Psoas muscle (tissue), 7 donors: ENCODE measurements at regions not wholly inside any gene's neighbourhood (a gene's known extent, or its start where the extent isn't known, plus 50 kb on each side); places are given as distances from the start of the nearest gene placed in this dataset.

Experiments
- ATAC-seq, 4 donors: fragments of 200-7000 bp; cut with Tn5 transposase; one replicate each; pipeline ENCODE4 v1.9.1; 2020; ENCODE audit warnings: moderate library complexity in 3 of 4, mild to moderate bottlenecking in 2 of 4
- DNase-seq, 2 donors: peaks; one replicate each; pipeline ENCODE4 v3.0.0-alpha.2; 2020
- H3K27ac ChIP-seq: fragments of 200-600 bp; one replicate; pipeline ENCODE4 v1.8.0; 2022
- H3K27me3 ChIP-seq, 3 donors: fragments of 200-600 bp in 1 of 3; one replicate each; pipeline versions ENCODE4 v1.6.1 to v1.8.0; 2013 to 2022; ENCODE audit warnings: low read length in 2 of 3, mild to moderate bottlenecking in 2 of 3, moderate library complexity in 1 of 3; ENCODE audit not compliant: insufficient read depth in 3 of 3
- H3K36me3 ChIP-seq, 2 donors: fragments of 200-600 bp in 1 of 2; one replicate each; pipeline versions ENCODE4 v1.6.1 to v1.8.0; 2013 to 2022; ENCODE audit warnings: low read depth in 1 of 2, mild to moderate bottlenecking in 1 of 2, moderate library complexity in 1 of 2; ENCODE audit not compliant: insufficient read depth in 1 of 2
- H3K4me1 ChIP-seq: fragments of 200-600 bp; one replicate; pipeline ENCODE4 v1.8.0; 2022
- H3K4me3 ChIP-seq: fragments of 200-600 bp; one replicate; pipeline ENCODE4 v1.8.0; 2022; ENCODE audit warnings: mild to moderate bottlenecking
- H3K9me3 ChIP-seq: fragments of 200-600 bp; one replicate; pipeline ENCODE4 v1.8.0; 2022
- WGBS, 3 donors: extraction: QIAGEN DNeasy Blood & Tissue Kit; methylation state at CpG; one replicate each; pipeline versions ENCODE4 v1.1.6 to v1.1.7; 2013; 5-methylcytosine and 5-hydroxymethylcytosine counted together
- intact Hi-C, 2 donors: fragments of 100-400 bp; cut with DNase I; formaldehyde crosslinking; loops; one replicate each; pipeline versions ENCODE4 v1.11.0 to v1.14.2; 2022
- TF ChIP-seq, protein P1 (sequence below): fragments of 200-600 bp; IDR thresholded peaks from one replicate; pipeline ENCODE4 v1.8.0; 2022; ENCODE audit warnings: antibody characterized with exemption
- donor health status: healthy with polysubstance abuse.
- donor health status: DM: no; HTN: no; CAD: no; lungs with moderate emphysema.
- donor health status: Bipolar disorder and iron deficiency.
- donor health status: healthy.
- donor health status: DM: yes; HTN: yes; CAD: no.
- donor health status: DM: no; HTN: no; CAD: no.
- donor health status: DM: yes; HTN: yes; CAD: no.

DNA sequence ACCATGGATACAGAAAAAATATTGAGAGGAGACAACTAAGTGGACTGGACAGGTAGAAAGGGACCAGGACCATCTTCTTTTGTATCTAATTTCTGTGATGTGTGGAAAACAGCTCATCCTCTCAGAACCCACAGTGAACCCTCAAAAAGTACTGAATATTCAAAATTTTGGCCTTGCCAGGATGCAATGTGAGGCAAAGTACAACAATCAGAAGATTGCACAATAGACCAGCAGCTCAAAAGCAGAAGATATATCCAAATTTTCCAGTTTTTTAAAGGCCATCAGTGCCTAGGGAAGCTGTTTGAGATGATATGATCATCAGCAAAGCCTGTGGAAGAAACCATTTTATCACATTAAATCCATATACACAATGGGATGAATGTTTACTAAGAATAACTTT is 973.3 kb upstream of the MIR17HG start:
- intact Hi-C loops: no loop called here
- H3K36me3 ChIP-seq: no peaks in the 10 kb centered on the region
- ATAC-seq: no peak
- H3K27me3 ChIP-seq: no peaks in the 10 kb centered on the region
- no peaks in the 10 kb centered on the region for H3K9me3 ChIP-seq
- H3K4me3 ChIP-seq: no peak overlapping the region
- TF ChIP-seq, protein P1, sequence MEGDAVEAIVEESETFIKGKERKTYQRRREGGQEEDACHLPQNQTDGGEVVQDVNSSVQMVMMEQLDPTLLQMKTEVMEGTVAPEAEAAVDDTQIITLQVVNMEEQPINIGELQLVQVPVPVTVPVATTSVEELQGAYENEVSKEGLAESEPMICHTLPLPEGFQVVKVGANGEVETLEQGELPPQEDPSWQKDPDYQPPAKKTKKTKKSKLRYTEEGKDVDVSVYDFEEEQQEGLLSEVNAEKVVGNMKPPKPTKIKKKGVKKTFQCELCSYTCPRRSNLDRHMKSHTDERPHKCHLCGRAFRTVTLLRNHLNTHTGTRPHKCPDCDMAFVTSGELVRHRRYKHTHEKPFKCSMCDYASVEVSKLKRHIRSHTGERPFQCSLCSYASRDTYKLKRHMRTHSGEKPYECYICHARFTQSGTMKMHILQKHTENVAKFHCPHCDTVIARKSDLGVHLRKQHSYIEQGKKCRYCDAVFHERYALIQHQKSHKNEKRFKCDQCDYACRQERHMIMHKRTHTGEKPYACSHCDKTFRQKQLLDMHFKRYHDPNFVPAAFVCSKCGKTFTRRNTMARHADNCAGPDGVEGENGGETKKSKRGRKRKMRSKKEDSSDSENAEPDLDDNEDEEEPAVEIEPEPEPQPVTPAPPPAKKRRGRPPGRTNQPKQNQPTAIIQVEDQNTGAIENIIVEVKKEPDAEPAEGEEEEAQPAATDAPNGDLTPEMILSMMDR: no peak
- H3K4me1 ChIP-seq: no peaks in the 10 kb centered on the region
- H3K27ac ChIP-seq: no peak overlapping the region
- no peak for DNase-seq

DNA sequence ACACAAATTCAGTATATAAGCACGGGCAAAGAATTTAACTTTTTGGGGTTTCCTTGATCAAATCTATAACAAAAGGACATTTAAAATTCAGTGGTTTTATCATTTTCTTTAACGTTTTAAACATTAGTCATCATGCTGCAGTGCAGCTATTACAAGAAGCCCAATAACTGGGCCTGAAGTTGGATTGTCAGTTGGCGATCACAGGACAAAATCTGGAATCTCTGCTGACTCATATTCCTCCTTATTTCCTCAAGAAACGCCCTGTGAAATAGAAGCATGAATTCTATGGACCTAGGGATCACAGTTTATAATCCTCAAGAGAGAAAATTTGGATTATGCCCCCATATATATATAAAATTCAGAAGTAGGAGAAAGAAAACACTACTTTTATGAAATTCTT is 971.6 kb upstream of the MIR17HG start:
- 84% methylated on average over 4 of the region's 4 CpGs for WGBS, 3 donors
- intact Hi-C loops: no loop called here
- Histone ChIP-seq H3K9me3 (no peaks in the 10 kb centered on the region), H3K27me3 (no peaks in the 10 kb centered on the region), H3K27ac (no peak overlapping the region), H3K4me3 (no peak overlapping the region), H3K36me3 (no peaks in the 10 kb centered on the region), H3K4me1 (no peaks in the 10 kb centered on the region)
- DNase-seq (no peak), ATAC-seq (no peak)
- TF ChIP-seq, protein P1: no peak

DNA sequence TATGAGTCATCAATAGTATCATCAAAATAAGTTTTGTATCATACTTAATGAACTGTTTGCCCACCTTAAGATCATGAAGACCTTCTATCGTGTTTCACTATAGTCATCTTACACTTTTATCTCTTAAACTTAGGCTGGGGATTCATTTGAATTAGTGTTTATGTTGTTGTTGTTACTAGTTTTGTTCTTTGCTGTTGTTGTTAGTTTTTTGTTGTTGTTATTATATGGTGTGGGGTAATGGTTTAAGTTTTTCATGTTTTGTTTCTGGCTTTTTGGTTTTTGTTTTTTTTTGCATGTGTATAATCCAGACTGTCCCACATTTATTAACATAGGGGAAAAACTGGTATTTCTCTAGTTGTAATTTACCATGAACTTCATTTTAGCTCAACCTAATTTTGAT is 965.1 kb upstream of the MIR17HG start:
- Histone ChIP-seq H3K27me3 (no peaks in the 10 kb centered on the region), H3K27ac (no peak overlapping the region), H3K36me3 (no peaks in the 10 kb centered on the region), H3K9me3 (no peaks in the 10 kb centered on the region), H3K4me1 (no peaks in the 10 kb centered on the region), H3K4me3 (no peak overlapping the region)
- intact Hi-C loops: no loop called here
- TF ChIP-seq, protein P1: no peak
- ATAC-seq (no peak), DNase-seq (no peak)
- 82 to 97% (median 95%) methylated on average over 1 of the region's 1 CpG for WGBS, 3 donors

DNA sequence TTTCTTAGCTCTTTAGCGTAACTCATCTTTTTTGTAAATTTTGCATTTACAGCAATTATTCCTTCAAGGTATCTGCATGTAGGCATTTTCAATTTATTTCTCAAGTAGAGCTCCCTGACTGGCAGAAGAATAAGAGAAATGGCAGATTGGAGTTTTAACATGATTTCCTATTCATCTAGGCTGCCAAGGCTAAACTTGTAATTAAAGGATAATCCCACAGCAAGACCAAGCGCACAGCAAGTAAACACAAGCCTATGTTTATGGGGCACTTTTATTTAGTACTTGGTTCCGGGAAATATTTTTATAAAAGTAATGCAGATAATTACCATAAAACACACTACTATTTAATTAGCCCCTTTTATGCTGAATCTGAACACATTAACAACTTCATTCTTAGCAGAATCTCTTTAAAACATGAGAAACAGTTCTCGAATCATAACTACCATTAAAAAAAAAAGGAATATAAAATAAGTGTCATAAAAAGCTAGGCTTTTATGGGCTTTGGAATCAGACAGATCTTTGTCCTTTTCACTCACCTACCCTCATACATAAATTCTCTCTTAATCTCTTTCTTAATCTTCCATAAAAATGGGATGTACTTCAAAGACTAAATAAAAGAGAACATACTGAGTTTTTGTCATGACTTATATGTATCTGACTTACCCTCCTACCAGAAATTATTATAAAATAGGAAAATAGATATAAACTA is 961.6 kb upstream of the MIR17HG start:
- Histone ChIP-seq H3K36me3 (no peaks in the 10 kb centered on the region), H3K27me3 (no peaks in the 10 kb centered on the region), H3K9me3 (no peaks in the 10 kb centered on the region), H3K4me3 (no peak overlapping the region), H3K27ac (no peak overlapping the region), H3K4me1 (no peaks in the 10 kb centered on the region)
- DNase-seq (no peak), ATAC-seq (no peak)
- WGBS, 3 donors: 82 to 94% (median 82%) methylated on average over 4 of the region's 4 CpGs
- intact Hi-C loops: no loop called here
- TF ChIP-seq, protein P1: no peak

DNA sequence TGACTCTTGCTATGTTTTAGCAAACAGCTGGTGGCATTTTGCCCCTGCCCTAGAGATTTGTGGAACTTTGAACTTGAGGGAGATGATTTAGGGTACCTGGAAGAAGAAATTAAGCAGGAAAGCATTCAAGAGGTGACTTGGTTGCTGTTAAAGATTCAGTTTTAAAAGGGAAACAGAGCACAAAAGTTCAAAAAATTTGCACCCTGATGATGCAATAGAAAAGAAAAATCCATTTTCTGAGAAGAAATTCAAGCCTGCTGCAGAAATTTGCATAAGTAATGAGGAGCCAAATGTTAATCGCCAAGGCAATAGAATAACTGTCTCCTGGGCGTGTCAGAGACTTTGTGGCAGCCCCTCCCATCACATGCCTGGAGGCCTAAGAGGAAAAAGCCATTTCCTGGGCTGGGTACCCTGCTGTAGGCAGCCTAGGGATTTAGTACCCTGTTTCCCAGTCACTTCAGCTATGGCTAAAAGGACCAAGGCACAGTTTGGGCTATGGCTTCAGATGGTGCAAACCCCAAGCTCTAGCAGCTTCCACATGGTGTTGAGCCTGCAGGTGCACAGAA is 958.5 kb upstream of the MIR17HG start:
- Histone ChIP-seq H3K9me3 (no peaks in the 10 kb centered on the region), H3K27ac (no peak overlapping the region), H3K4me3 (no peak overlapping the region), H3K36me3 (no peaks in the 10 kb centered on the region), H3K27me3 (no peaks in the 10 kb centered on the region), H3K4me1 (no peaks in the 10 kb centered on the region)
- intact Hi-C loops: no loop called here
- WGBS, 3 donors: 86 to 94% (median 88%) methylated on average over 2 of the region's 2 CpGs
- DNase-seq: no peak
- TF ChIP-seq, protein P1: no peak
- no peak for ATAC-seq
